ENCODE measurements at regions not wholly inside any gene's neighbourhood (a gene's known extent, or its start where the extent isn't known, plus 50 kb on each side); places are given as distances from the start of the nearest gene placed in this dataset.

DNA sequence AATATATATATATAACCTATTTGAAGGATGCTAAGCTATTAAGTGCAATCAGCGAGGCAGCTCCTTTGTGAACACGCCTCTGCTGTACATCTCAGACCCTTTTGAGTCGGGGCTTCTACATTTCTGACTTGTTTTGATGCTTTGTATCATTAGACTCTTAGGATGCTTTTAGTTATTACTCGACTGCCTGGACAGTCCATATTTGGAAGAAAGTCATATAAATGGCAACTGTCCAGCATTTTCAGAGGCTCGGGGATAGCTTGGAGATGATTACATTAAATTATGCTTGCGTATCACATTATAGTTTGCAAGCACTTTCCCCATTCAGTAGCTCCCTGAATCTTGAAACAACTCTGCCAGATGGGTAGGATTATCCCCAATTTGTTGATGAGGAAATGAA, 257.9 kb downstream of the PTEN start:
- H3K9me3 Mint-ChIP-seq, result no peaks in the 10 kb centered on the region
- no peak for ATAC-seq
- no peak for DNase-seq (ENCODE audit: low spot score)

DNA sequence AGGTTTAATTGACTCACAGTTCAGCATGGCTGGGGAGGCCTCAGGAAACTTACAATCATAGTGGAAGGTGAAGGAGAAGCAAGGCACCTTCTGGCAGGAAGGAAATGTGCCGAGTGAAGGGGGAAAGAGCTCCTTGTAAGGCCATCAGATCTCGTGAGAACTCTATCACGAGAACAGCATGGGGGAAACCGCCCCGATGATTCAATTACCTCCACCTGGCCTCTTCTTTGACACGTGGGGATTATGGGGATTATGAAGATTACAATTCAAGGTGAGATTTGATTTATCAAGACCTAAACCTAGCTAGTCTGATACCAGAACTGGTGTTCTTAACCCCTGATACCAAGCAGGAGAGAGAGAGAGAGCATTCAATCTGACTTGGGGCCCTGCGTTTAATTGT, 258.7 kb downstream of the PTEN start:
- Mint-ChIP-seq H3K36me3 (no peaks in the 10 kb centered on the region), H3K27me3 (peaks cover 0 to 12% of the 10 kb centered on the region in 2 donors), H3K9me3 (peaks cover 3% of the 10 kb centered on the region), H3K27ac (no peak overlapping the region), H3K4me1 (ENCODE audit: low read depth in 2 of 2) (peaks cover 5% of the 10 kb centered on the region in 2 donors), H3K4me3 (no peak overlapping the region)
- DNase-seq (ENCODE audit: low spot score) (no peak), ATAC-seq (no peak)

More for the DNA sequence above, 257.9 kb downstream of the PTEN start:
- Mint-ChIP-seq H3K4me3 (no peak overlapping the region), H3K4me1 (ENCODE audit: low read depth in 2 of 2) (peaks cover under 1 to 2% of the 10 kb centered on the region in 2 donors), H3K27ac (no peak overlapping the region), H3K27me3 (peaks cover 0 to 10% of the 10 kb centered on the region in 2 donors), H3K36me3 (no peaks in the 10 kb centered on the region)

DNA sequence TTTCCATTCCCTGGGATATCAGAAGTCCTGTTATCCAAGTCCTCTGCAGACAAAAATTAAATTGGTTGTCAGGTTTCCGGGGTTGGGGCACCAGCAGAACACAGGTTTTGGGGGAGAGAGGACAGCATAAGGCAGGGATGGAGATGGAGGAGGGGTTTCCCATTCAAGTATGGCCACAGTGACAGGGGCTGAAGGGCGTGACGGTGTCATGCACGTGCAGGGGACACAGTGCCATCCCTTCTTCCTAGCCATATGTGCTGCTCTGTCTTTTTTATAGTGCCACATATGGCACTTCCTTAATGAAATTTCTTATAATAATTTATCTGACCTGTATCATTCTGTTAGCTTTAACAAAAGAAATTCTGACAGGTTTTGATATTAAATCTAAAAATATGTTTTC, 259.2 kb downstream of the PTEN start:
- Mint-ChIP-seq H3K36me3 (no peaks in the 10 kb centered on the region), H3K4me1 (ENCODE audit: low read depth in 2 of 2) (peaks cover 5% of the 10 kb centered on the region in 2 donors), H3K27me3 (peaks cover 0 to 12% of the 10 kb centered on the region in 2 donors), H3K9me3 (peaks cover 3% of the 10 kb centered on the region), H3K4me3 (no peak overlapping the region), H3K27ac (no peak overlapping the region)
- no peak for DNase-seq (ENCODE audit: low spot score)
- ATAC-seq, result no peak

DNA sequence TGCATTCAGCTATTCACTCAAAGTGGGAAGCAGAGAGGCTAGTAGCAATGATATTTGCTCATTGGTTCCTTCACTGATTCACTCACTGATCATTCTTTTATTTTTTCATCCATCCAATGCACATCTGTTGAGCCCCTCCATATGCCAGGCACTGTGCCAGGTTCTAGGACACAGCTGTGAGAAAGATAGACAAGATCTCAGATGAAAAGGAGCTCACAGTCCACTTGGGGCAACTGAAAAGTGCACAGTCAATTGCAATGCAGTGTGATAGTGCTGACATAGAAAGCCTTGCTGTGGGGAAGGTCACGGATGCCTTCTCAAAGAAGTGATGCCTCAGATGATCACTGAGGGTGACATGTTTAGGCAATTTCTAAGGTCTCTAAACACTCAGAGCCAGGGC, 262.3 kb downstream of the PTEN start:
- Mint-ChIP-seq H3K4me1 (ENCODE audit: low read depth in 2 of 2) (peaks cover 3 to 5% of the 10 kb centered on the region in 2 donors), H3K27me3 (peaks cover 0 to 5% of the 10 kb centered on the region in 2 donors), H3K4me3 (no peak overlapping the region), H3K27ac (no peak overlapping the region), H3K9me3 (peaks cover 3% of the 10 kb centered on the region), H3K36me3 (no peaks in the 10 kb centered on the region)
- ATAC-seq (no peak), DNase-seq (ENCODE audit: low spot score) (no peak)

DNA sequence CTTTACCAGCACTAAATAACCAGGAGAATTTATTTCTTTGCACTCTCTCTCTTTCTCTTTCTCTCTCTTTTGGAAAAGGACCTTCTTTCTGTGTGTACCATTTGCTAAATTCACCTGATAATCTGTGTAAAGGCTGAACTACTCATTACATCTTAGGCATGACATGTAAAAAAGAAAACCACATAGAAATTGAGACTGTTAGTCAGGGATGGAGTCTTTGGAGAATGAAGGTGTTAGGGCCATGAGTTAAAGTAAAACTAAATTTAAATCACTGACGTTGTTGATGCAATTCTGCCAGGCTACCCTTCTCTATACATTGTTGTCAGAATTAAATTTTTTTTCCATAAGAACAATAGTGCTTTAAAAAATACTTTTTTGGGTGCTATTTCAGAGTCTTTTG, 263.3 kb downstream of the PTEN start:
- H3K4me1 Mint-ChIP-seq (ENCODE audit: low read depth in 2 of 2), result peaks cover 3 to 5% of the 10 kb centered on the region in 2 donors
- DNase-seq (ENCODE audit: low spot score), result no peak
- no peak overlapping the region for H3K4me3 Mint-ChIP-seq
- peak in 1 of 2 donors; percentile 68 for ATAC-seq
- no peaks in the 10 kb centered on the region for H3K36me3 Mint-ChIP-seq
- H3K9me3 Mint-ChIP-seq, result peaks cover 3% of the 10 kb centered on the region
- peaks cover 0 to 5% of the 10 kb centered on the region in 2 donors for H3K27me3 Mint-ChIP-seq
- H3K27ac Mint-ChIP-seq, result no peak overlapping the region

DNA sequence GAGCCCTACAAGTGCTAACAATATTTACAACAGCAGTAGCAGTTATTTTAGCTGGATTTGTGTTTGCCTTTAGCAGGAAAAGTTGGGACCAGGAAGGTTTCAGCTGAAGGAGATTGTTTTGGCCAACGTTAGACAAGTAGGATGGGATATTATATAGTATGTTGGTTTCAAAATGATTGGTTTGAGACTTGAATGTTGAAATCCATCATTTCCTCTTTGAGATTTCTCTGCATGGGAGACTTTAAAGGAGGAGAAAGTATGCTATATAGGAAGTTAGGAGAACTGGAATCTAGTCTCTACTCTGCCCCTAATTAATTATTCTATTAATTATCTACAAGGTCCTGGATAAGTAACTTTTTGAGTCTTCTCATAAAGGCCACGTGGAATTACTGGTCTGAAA, 263.8 kb downstream of the PTEN start:
- Mint-ChIP-seq H3K4me1 (ENCODE audit: low read depth in 2 of 2) (peaks cover 3 to 5% of the 10 kb centered on the region in 2 donors), H3K9me3 (peaks cover 3% of the 10 kb centered on the region), H3K27me3 (peaks cover 0 to 5% of the 10 kb centered on the region in 2 donors), H3K4me3 (no peak overlapping the region), H3K27ac (no peak overlapping the region), H3K36me3 (no peaks in the 10 kb centered on the region)
- DNase-seq (ENCODE audit: low spot score), result no peak
- no peak for ATAC-seq

DNA sequence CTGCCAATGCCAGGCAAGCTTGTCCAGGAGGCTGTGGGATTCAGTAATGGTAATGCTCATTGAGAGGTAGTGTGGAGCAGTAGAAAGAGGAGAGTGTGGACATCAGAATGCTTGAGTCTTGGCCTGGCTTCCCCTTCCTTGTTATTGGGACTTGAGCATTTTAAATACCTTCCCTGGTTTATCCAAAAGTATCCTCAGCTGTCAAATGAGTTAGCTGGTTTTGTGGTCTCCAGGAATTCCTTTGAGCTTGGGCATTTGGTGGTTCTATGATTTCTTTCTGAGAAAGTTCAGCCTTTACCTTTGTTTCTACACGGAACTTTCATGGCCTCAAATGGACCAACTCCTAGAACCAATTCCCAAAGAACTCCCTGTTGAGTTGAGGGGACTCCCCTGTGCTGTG, 264.3 kb downstream of the PTEN start:
- H3K27ac Mint-ChIP-seq, result no peak overlapping the region
- no peak overlapping the region for H3K4me3 Mint-ChIP-seq
- H3K27me3 Mint-ChIP-seq, result peaks cover 0 to 5% of the 10 kb centered on the region in 2 donors
- DNase-seq (ENCODE audit: low spot score) (no peak), ATAC-seq (no peak)
- H3K9me3 Mint-ChIP-seq, result peaks cover 3% of the 10 kb centered on the region
- peaks cover 3 to 5% of the 10 kb centered on the region in 2 donors for H3K4me1 Mint-ChIP-seq (ENCODE audit: low read depth in 2 of 2)
- no peaks in the 10 kb centered on the region for H3K36me3 Mint-ChIP-seq

DNA sequence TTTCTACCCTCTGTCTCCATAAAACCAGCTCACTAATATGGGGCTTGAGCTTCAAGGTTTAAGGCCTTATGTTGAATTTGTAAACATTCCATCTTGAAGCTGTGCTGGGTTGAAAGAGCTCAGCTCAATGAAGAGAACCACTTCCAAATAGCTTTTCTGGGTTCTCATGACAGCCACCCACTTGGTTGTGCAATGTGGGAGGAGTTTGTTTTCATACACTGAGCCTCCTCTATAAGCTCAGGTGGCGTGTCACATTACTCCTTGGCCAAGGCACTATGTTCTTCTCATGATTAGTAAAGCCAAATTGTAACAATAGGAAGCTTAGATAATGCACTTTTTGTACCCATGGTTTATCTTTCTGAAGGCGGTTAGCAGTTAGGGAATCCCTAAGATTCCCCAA, 265.6 kb downstream of the PTEN start:
- no peak overlapping the region for H3K27ac Mint-ChIP-seq
- no peak overlapping the region for H3K4me3 Mint-ChIP-seq
- peaks cover 3% of the 10 kb centered on the region for H3K9me3 Mint-ChIP-seq
- peaks cover 0 to 5% of the 10 kb centered on the region in 2 donors for H3K27me3 Mint-ChIP-seq
- peaks cover 3 to 5% of the 10 kb centered on the region in 2 donors for H3K4me1 Mint-ChIP-seq (ENCODE audit: low read depth in 2 of 2)
- H3K36me3 Mint-ChIP-seq, result no peaks in the 10 kb centered on the region
- DNase-seq (ENCODE audit: low spot score) (no peak), ATAC-seq (no peak)

DNA sequence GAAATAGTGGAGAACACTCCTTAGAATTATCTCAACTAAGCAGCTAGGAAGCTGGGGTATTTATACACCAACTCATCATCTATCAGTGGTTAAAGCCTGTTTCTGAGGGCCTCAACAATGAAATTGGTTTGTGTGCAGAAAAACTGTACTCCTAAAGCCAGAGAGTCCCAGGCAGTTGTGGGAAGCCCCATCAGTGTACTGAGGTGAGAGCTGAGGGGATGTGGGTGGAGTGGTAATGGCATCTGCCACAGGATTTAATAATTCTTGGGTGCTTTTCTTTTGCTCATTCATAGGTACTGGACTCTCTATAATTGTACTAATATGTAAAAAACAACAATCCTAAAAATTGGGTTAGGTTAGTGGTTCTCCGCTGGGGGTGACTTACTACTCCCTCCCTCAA, 267.5 kb downstream of the PTEN start:
- Mint-ChIP-seq H3K27me3 (peaks cover 0 to 10% of the 10 kb centered on the region in 2 donors), H3K9me3 (peaks cover 7% of the 10 kb centered on the region), H3K36me3 (no peaks in the 10 kb centered on the region), H3K4me1 (ENCODE audit: low read depth in 2 of 2) (peaks cover 7 to 8% of the 10 kb centered on the region in 2 donors), H3K4me3 (no peak overlapping the region), H3K27ac (no peak overlapping the region)
- ATAC-seq (no peak), DNase-seq (ENCODE audit: low spot score) (no peak)

DNA sequence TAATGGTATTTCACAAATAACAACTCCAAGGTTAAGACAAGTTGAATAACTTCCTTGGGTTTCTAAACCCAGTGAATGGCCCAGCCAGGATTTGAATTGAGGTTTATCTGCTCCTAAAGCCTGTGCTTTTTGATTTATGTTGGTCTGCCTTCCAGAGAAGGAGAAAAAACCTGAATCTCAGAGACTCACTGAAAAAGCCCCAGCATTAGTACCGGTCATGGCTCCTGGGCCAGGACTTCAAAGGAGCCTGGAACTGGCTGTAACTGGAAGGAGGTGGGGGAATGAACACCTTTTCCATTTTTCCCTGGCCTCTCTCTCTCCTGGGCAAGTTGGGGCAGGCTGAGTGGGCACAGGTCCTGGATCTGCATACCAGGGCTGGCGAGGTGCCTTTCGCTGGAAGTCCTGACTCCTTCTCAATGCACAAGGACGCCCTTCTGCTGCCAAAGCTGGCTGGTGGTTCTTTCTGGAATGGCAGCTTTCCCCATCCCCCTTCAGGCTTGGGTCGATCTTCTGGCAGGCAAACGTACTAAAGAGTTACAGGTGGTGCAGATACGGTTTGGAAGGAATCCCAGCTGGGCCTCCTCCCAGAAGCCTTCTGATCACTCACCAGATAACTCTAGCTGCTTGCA, 268.2 kb downstream of the PTEN start:
- no peak for DNase-seq (ENCODE audit: low spot score)
- peaks cover 0 to 7% of the 10 kb centered on the region in 2 donors for H3K27me3 Mint-ChIP-seq
- H3K4me1 Mint-ChIP-seq (ENCODE audit: low read depth in 2 of 2), result peaks cover 11% of the 10 kb centered on the region in 2 donors

DNA sequence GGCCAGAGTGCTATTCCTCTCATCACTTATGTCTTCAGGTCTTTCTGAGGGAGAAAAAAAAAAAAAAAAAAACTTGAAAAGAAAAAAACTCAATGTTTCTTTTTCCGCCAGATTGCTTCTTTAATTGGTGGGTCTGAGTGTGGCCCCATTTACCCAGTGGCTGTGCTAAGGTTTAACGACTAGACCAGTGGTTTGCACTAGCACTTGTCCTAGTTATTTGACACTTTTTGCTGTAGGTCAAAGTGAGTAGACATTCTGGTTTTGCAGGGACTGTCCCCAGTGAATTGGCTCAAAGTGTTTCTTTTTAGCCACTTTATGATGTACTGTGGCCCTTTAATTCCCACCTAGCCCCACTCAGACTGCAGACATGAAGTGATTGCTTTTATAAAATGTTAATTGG, 273.3 kb downstream of the PTEN start:
- no peak overlapping the region for H3K4me3 Mint-ChIP-seq

More for the DNA sequence above, 268.2 kb downstream of the PTEN start:
- Mint-ChIP-seq H3K36me3 (no peaks in the 10 kb centered on the region), H3K4me3 (no peak overlapping the region), H3K27ac (no peak overlapping the region), H3K9me3 (peaks cover 5% of the 10 kb centered on the region)
- no peak for ATAC-seq

DNA sequence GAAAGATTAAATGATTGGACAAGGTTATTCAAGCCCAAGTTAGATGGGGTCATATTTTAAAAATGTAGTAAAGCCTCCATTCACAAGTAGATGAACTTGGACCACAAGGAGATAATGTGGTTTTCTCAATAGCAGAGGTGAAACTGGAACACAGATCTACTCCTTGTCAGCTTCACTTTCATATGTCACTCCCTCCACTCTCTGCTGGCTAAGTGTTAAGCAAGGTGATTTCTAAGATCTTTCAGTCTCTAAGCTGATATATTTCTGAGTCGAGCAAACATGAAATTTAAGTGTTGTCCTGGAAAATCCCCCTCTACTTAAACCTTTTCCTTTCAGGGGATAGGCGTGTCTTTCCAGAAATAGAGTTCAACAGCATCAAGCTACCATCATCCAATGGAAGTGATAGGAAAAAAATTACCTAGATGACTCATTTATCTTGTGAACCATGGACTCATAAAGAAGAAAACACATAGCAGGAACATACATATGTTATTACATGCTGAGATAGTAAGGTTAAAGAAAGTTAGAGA, 275.0 kb downstream of the PTEN start:
- Mint-ChIP-seq H3K4me3 (peak overlapping the region; percentile 40), H3K4me1 (ENCODE audit: low read depth in 2 of 2) (peaks cover 23 to 24% of the 10 kb centered on the region in 2 donors), H3K9me3 (peaks cover 4% of the 10 kb centered on the region), H3K27ac (peak overlapping the region; percentile 3 to 48), H3K36me3 (no peaks in the 10 kb centered on the region), H3K27me3 (peaks cover 7 to 21% of the 10 kb centered on the region in 2 donors)
- no peak for DNase-seq (ENCODE audit: low spot score)
- peak; percentile 93 to 95 for ATAC-seq

More for the DNA sequence above, 273.3 kb downstream of the PTEN start:
- Mint-ChIP-seq H3K27me3 (peaks cover 0 to 16% of the 10 kb centered on the region in 2 donors), H3K27ac (no peak overlapping the region), H3K9me3 (peaks cover 4% of the 10 kb centered on the region), H3K36me3 (no peaks in the 10 kb centered on the region), H3K4me1 (ENCODE audit: low read depth in 2 of 2) (peaks cover 23 to 24% of the 10 kb centered on the region in 2 donors)
- ATAC-seq (peak; percentile 43 to 69), DNase-seq (ENCODE audit: low spot score) (no peak)

DNA sequence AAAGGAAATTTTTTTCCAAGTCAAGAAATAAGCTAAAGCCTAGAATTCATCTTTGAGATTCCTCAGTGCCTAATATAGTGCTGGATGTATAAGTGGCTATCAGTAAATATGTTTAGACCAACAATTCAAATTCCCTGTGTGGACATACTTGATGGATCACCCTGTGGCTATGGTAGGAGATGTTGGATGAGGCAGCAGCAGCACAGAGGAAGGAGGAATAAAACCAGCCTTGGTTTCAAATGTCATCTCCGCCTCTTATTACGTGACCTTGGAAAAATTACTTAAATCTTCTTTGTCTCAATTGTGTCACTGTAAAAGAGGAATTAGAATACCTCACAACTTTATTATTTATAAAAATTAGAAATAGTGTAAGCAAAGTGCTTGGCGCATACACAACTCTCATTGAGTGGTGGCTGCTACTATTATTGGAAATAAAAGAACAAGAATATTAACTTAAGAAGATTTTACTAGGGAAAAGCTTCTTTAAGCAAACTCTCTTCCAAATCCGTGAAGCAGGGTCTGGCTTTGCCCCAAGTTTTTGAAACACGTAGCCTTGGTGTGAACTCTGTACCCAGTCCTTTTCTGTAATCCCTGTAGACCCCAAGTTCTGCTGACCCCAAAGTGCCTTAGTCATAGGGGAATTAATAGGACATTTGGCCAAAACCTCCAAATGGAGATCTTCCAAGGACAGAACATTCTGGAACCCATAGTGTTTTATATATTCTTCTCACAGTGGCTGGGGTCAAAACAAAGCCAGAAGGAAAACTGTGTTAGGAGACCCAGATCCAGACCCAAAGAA, 283.8 kb downstream of the PTEN start:
- H3K27me3 Mint-ChIP-seq, result peaks cover 7 to 10% of the 10 kb centered on the region in 2 donors
- DNase-seq (ENCODE audit: low spot score) (no peak), ATAC-seq (no peak)
- no peaks in the 10 kb centered on the region for H3K36me3 Mint-ChIP-seq
- H3K4me1 Mint-ChIP-seq (ENCODE audit: low read depth in 2 of 2), result peaks cover 1 to 4% of the 10 kb centered on the region in 2 donors
- no peak overlapping the region for H3K27ac Mint-ChIP-seq
- no peak overlapping the region for H3K4me3 Mint-ChIP-seq
- no peaks in the 10 kb centered on the region for H3K9me3 Mint-ChIP-seq

DNA sequence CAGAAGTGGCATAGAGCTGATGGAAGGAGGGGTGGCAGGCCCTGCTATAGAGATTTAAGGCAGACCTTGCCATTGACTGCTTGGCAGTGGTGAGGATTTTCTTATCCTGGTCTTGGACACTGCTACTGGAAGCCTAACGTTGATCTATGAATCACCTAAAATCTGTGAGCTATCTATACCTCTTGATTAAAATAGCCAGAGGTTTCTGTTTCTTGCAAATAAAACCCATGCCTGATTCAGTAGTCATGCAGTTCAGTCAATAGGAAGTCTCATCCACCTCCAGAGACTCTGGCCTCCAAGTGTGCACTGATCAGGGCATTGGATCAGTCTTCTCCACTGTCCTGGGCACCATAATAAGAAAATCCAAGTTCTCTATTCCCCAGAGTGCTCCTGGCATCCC, 286.5 kb downstream of the PTEN start:
- ATAC-seq (no peak), DNase-seq (ENCODE audit: low spot score) (no peak)
- Mint-ChIP-seq H3K36me3 (no peaks in the 10 kb centered on the region), H3K27me3 (peaks cover 0 to 7% of the 10 kb centered on the region in 2 donors), H3K9me3 (peaks cover 3% of the 10 kb centered on the region), H3K4me3 (no peak overlapping the region), H3K27ac (no peak overlapping the region), H3K4me1 (ENCODE audit: low read depth in 2 of 2) (peaks cover 19 to 20% of the 10 kb centered on the region in 2 donors)

Measured in natural killer cell treated with Interleukin-12 subunit alpha and Interleukin-12 subunit beta and Interleukin-15 and Interleukin-18, amount 100 ng/mL, for 72 hours (primary cell).